Dedifferentiated amniotic fluid mesenchymal stem cell (primary cell): ENCODE measurements at regions not wholly inside any gene's neighbourhood (a gene's known extent, or its start where the extent isn't known, plus 50 kb on each side); places are given as distances from the start of the nearest gene placed in this dataset.
"Not testable (repeated sequence)": the region's sequence is repeated elsewhere in the genome, so short reads cannot be mapped to it uniquely, and the experiment has no call there.

ENCODE experiments used
- DNase-seq: peaks from one replicate; pipeline ENCODE4 v3.0.0-alpha.2; 2016; ENCODE audit errors: extremely low spot score

- DNase-seq, result no peak
Observed at GRCh38 chr12:127571578-127571977, 695.4 kb upstream of the TMEM132C start.

DNA sequence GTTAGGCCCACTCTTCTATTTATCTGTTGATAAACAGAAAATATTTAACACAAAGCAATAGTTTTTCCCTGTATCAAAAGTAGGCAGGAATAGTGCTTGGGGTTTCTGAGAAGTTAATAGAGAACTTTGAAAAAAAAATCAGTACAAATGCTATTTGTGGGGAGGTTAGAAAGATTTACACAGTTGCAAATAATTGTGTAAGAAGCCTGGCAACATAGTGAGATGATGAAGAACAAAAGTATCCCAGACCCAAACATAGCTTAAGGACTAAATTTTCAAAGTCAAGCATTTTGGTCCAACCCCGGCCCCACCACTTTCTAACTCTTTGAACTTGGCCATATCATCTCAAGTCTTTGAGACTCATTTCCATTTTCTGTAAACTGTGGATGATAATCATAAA lies 687.5 kb upstream of the TMEM132C start:
- DNase-seq, result no peak

DNA sequence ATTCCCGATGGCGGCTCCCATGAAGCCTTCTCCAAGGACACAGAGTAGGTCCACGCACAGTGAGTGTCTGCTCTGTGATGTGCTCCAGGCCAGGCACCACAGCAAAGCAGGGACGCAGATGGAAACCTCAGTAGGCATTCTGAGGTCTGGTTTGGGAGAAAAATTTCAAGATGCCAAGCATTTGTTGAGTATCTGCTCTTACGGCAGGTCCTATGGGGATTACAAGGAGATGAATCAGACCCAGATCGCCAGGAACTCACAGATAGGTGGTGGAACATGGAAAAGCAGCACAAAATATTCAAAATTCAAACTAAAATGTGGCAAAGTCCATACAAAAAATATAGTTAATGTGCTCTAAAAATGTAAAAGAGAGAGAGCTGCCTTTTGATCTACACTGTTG lies 684.9 kb upstream of the TMEM132C start:
- DNase-seq, result no peak

DNA sequence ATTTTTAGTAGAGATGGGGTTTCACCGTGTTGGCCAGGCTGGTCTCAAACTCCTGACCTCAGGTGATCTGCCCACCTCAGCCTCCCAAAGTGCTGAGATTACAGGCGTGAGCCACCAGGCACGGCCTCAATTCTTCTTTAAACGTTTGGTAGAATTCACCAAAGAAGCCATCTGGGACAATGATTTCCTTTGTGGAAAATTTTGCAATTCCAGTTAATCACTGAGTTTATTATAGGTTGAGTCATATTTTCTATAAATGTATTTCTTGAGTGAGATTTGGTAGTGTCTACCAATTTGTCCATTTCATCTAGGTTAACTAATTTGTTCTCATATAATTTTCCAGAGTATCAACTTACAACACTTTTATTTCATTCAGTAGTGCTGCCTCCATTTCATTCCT lies 683.9 kb upstream of the TMEM132C start:
- no peak for DNase-seq

GRCh38 chr12:127588249-127588648 lies 678.7 kb upstream of the TMEM132C start:
- DNase-seq, result peak; percentile 51

DNA sequence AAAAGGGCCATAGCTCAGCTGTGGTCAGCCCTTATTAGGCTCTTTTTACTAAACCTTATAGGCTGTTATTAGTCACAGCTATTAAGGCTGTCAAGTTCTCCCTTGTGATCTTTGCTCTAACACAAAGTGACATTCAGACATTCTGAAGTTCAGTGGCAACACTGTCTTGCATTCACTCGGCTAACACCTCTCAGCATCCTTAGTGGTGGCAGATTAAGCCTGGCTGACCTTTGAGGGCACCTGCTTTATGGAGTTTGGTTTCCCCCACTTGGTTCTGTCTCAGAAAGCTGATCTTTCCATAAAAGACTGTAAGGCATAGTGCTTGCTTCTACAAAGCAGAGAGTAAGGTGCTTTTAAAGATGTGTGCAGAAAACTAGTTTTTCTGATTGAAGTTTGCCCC lies 677.4 kb upstream of the TMEM132C start:
- no peak for DNase-seq

DNA sequence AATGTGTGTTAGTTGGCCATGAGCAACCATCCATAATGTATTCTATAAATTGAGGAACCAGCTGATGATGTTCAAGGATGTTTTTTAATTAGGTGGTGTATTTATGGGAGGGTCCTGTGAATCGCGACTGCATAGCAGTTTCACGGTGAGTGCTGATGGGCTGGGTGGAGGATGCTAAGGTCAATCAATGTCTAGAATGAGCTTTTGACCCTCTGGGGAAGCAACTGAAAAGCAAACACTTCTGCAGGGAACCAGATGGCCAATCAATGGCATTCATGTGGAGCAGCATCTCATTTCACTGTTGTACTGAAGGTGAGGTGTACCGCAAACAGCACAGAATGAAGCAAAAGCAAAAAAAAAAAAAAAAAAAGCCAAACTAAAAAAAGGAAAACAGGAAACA lies 676.1 kb upstream of the TMEM132C start:
- DNase-seq, result no peak

GRCh38 chr12:127592245-127592644 lies 674.7 kb upstream of the TMEM132C start:
- no peak for DNase-seq

DNA sequence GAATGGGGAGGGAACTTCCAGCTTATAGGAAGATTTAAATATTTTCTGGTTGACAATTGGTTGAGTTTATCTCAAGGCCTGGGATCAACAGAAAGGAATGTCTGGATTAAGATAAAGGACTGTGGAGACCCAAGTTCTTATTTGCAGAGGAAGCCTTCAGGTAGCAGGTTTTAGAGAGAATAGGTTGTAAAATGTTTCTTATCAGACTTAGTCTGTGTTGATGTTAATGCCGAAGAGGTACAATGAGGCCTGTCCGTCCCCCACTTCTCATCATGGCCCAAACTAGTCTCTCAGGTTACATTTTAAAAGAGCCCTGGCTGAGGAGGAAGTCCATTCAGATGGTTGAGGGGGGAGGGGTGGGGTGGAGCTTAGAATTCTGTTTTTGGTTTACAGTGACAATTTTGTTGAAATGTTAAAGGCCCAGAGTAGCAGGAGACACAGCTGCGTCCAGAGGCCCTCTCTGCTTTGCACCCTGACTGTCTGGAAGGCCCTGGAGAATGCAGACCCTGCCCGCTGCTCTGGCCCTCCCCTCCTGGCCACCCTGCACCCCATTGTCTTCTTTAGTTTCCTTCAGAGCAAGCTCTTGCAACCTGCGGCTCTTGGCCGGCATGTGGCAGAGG lies 672.5 kb upstream of the TMEM132C start:
- no peak for DNase-seq

- DNase-seq, result no peak
Observed at GRCh38 chr12:127595506-127595905, 671.5 kb upstream of the TMEM132C start.

GRCh38 chr12:127596891-127597290 lies 670.1 kb upstream of the TMEM132C start:
- no peak for DNase-seq

DNA sequence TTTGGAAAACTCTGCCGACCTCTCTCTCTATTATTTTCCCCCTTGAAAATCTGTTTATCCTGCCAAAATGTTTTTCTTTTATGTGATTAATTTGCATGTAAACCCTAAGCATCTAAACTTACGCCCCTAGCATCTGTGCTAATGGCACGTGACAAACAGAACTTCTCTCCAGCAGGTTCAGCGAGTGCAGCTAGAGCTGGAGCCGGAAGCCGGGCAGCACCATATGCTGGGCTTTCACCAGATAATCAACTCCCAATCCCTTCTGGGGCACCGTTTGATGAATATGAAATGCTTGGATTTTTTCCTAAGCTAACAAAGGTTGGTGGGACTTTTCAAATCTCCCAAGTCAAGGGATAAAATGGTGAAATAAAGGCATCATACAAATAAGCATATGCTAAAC lies 667.5 kb upstream of the TMEM132C start:
- DNase-seq, result no peak

GRCh38 chr12:127600211-127600610 lies 666.8 kb upstream of the TMEM132C start:
- DNase-seq, result no peak

DNA sequence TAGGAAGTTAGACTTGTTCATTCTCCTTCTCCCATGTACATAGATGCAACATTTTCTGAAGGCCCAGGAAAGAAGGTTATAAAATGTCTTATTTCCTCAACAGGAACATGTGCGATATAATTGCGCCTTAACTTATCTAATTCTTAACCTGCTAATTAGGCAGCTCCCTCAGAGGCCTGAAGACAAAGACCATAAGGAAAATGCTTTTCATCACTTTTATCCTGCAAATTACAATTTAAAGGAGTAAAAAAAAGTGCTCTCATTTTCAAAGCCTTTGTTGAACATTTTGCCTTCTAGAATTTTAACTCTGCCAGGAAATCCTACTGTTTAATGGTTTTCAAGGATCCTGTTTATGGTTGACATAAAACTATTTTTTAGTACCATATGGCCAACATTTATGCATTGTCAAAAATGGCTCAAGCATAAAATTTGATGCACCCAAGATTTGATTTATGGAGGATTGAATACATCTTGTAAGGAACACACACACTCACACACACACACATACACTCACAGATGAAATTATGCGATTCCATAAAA lies 660.4 kb upstream of the TMEM132C start:
- no peak for DNase-seq

- no peak for DNase-seq
Observed at GRCh38 chr12:127607146-127607725, 659.7 kb upstream of the TMEM132C start.

- DNase-seq, result not testable (repeated sequence)
Observed at GRCh38 chr12:127608359-127608758, 658.6 kb upstream of the TMEM132C start.

GRCh38 chr12:127613056-127613455 lies 653.9 kb upstream of the TMEM132C start:
- no peak for DNase-seq

- no peak for DNase-seq
Observed at GRCh38 chr12:127619869-127620734, 646.9 kb upstream of the TMEM132C start.

DNA sequence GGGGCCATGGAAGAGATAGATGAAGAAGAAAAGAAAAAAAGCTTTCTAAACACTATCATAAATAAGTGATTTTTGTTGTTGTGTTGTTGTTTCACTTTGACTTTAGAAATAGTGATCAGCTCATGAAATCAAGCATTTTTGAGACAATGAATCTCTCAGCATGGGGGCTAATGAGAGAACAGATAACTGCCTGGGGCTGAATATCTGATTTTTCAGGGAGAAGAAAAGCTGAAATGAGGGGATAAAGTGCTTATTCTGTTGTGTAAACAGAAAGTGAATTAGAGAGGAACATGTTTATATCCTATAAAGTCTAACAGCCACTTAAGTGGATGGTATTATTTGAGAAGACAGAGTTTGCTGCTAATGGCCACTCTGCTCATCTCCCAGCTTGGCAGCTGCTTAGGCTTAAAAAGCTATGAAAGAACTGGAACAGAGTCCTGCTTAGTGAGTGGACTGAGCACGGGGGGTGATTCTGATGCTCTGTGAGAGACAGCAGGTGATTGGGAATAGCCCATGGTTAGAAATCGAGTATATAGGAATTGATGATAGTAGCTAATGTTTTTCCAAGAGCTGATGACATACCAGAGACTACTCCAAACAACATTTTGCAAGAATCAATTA lies 646.1 kb upstream of the TMEM132C start:
- DNase-seq, result no peak

GRCh38 chr12:127621366-127621765 lies 645.6 kb upstream of the TMEM132C start:
- DNase-seq, result no peak

DNA sequence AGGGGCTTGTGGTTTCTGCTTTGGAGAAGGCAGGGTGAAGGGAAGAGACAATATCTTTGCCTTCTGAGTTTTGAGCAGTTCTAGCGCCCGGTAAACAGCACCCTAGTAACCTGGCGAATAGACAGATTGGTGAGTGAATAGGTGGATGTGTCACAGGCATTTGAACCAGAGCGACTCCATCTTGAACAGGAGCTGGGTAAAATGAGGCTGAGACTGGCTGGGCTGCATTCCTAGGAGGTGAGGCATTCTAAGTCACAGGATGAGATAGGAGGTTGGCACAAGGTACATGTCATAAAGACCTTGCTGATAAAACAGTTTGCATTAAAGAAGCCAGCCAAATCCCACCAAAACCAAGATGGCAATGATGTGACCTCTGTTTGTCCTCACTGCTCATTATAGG lies 643.6 kb upstream of the TMEM132C start:
- no peak for DNase-seq

DNA sequence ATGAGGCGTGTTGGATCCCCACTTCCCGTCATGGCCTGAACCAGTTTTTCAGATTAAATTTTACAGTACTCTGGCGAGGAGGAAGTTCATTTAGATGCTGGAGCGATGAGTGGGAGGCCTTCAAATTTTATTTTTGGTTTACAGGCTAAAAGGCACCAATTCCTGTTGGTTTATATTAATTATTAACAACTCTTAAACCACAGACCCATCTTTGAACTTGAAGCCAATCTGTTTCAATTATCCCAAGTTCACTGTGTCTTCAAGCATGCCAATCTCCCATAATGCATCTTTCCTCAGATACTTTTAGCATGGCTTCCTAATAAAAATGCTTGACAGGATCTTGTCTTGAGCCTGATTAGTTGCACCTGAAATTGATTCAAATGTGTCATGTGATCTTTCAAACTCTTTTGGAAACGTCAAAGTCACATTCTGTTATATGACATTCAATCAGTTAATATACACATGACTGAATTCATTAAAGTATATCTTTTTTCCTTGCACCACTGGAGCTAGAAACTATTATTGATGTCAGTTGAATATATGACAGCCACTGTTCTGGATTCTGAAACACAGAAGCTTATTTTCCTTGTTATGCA lies 641.7 kb upstream of the TMEM132C start:
- no peak for DNase-seq
